ENCODE measurements at regions not wholly inside any gene's neighbourhood (a gene's known extent, or its start where the extent isn't known, plus 50 kb on each side); places are given as distances from the start of the nearest gene placed in this dataset.

DNA sequence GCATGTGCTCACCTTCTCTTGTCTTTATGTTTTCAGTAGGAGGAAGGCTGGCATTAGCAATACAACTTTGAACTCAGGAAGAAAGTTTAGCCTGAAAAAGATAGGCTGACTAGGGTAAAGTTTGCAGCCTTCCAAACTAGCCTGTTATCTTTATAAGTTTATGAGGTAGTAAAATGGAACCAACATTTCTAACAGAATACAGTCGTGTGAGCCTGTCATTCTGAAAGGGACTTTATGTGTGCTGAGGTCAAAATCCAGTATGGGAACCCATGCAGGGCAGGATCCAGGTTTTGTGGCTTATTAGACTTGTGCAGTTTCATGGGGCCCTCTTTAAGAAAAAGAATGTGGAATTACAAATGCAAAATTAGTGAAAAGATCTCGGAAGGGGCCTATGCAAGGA lies 201.0 kb upstream of the PRPS1L1 start:
- intact Hi-C loops (cut with micrococcal nuclease; ENCODE audit: unreplicated experiment), result no loop called here

DNA sequence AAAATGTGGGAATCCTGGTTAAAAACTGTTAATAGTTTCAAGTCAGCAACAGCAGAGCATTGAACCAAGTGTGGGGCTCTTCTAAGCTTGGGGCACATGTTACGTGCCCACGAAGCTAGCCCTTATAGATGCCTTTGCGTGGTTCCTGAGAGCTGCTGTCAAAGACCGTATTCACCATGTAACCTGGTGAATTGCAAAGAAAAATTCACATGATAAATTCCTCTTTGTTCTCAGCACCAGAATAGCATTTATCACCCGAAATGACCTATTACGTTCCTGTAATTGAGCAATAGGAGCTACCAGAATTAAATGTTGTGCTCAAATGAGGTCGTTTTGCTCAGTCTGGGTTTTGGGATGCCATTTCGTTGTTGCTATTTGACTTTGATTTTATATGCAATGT lies 202.6 kb upstream of the PRPS1L1 start:
- H3K79me2 ChIP-seq (ENCODE audit: insufficient read depth, low read length), result no peaks in the 10 kb centered on the region
- H3K4me1 ChIP-seq (ENCODE audit: insufficient read depth, low read length), result no peaks in the 10 kb centered on the region
- H3K9me3 ChIP-seq (ENCODE audit: low read length), result no peaks in the 10 kb centered on the region
- intact Hi-C loops (cut with micrococcal nuclease; ENCODE audit: unreplicated experiment) (no loop called here), in situ Hi-C loops (cut with HindIII; ENCODE audit: extremely low pct_ligation_motif_present, low pct_unique_long_range_greater_than_20kb) (no loop called here)
- H3K27me3 ChIP-seq (ENCODE audit: control insufficient read depth in 1 of 2, insufficient read depth in 2 of 2, low read length in 2 of 2), result no peaks in the 10 kb centered on the region
- H2AFZ ChIP-seq (ENCODE audit: low read length), result no peak overlapping the region
- ChIA-PET POLR2A (no interaction called here), CTCF (ENCODE audit: low intra/inter-chr PET ratio, low total read pairs) (no interaction called here)
- no peak overlapping the region for H3K4me2 ChIP-seq (ENCODE audit: low read depth, low read length)
- no peak for FAIRE-seq
- no peak overlapping the region for H3K9ac ChIP-seq (ENCODE audit: insufficient read depth, low read depth, low read length)
- H3K36me3 ChIP-seq (replicated peaks in 1 of 2; ENCODE audit: control insufficient read depth in 1 of 2, insufficient read depth in 2 of 2, low read length in 2 of 2), result no peaks in the 10 kb centered on the region
- no peak for DNase-seq (ENCODE audit: low spot score)
- 4% methylated on average over 8 of the region's 8 CpGs for WGBS (ENCODE audit: low lambda C conversion rate)
- H3K27ac ChIP-seq (ENCODE audit: extremely low read length, insufficient read depth, low read length), result no peak overlapping the region
- H4K20me1 ChIP-seq (ENCODE audit: insufficient read depth, low read length), result no peaks in the 10 kb centered on the region
- no peak for ATAC-seq
- no peak overlapping the region for H3K4me3 ChIP-seq (replicated peaks in 1 of 3; ENCODE audit: insufficient read depth in 1 of 3, low read depth in 2 of 3, low read length in 3 of 3)
- BruUV-seq (replicated peaks), result no TSS peak
- TF ChIP-seq ZEB1 (IDR thresholded peaks at IDR 0.05; ENCODE audit: insufficient replicate concordance, low read depth), result no peak
- TF ChIP-seq, protein P1, sequence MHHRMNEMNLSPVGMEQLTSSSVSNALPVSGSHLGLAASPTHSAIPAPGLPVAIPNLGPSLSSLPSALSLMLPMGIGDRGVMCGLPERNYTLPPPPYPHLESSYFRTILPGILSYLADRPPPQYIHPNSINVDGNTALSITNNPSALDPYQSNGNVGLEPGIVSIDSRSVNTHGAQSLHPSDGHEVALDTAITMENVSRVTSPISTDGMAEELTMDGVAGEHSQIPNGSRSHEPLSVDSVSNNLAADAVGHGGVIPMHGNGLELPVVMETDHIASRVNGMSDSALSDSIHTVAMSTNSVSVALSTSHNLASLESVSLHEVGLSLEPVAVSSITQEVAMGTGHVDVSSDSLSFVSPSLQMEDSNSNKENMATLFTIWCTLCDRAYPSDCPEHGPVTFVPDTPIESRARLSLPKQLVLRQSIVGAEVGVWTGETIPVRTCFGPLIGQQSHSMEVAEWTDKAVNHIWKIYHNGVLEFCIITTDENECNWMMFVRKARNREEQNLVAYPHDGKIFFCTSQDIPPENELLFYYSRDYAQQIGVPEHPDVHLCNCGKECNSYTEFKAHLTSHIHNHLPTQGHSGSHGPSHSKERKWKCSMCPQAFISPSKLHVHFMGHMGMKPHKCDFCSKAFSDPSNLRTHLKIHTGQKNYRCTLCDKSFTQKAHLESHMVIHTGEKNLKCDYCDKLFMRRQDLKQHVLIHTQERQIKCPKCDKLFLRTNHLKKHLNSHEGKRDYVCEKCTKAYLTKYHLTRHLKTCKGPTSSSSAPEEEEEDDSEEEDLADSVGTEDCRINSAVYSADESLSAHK (CRISPR knock-in tag; IDR thresholded peaks at IDR 0.05; ENCODE audit: borderline replicate concordance), result no peak
- no peak for TF ChIP-seq RFX1 (IDR thresholded peaks at IDR 0.05)
- TF ChIP-seq, protein P2, sequence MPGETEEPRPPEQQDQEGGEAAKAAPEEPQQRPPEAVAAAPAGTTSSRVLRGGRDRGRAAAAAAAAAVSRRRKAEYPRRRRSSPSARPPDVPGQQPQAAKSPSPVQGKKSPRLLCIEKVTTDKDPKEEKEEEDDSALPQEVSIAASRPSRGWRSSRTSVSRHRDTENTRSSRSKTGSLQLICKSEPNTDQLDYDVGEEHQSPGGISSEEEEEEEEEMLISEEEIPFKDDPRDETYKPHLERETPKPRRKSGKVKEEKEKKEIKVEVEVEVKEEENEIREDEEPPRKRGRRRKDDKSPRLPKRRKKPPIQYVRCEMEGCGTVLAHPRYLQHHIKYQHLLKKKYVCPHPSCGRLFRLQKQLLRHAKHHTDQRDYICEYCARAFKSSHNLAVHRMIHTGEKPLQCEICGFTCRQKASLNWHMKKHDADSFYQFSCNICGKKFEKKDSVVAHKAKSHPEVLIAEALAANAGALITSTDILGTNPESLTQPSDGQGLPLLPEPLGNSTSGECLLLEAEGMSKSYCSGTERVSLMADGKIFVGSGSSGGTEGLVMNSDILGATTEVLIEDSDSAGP (CRISPR knock-in tag; IDR thresholded peaks at IDR 0.05; ENCODE audit: borderline replicate concordance), result no peak
- no peak for TF ChIP-seq TMF1 (CRISPR knock-in tag; IDR thresholded peaks at IDR 0.05; ENCODE audit: low read depth)
- no peak for TF ChIP-seq ATAD3A (CRISPR knock-in tag; IDR thresholded peaks at IDR 0.05)
- TF ChIP-seq ZNF121 (CRISPR knock-in tag; IDR thresholded peaks at IDR 0.05), result no peak
- TF ChIP-seq JUND (CRISPR knock-in tag; IDR thresholded peaks at IDR 0.05), result no peak
- no peak for TF ChIP-seq SOX6 (IDR thresholded peaks at IDR 0.05)
- TF ChIP-seq SOX6 (CRISPR knock-in tag; IDR thresholded peaks at IDR 0.05), result no peak
- no peak for TF ChIP-seq RFX5 (IDR thresholded peaks at IDR 0.05; ENCODE audit: low read depth, low read length)
- TF ChIP-seq JUNB (CRISPR knock-in tag; IDR thresholded peaks at IDR 0.05; ENCODE audit: borderline replicate concordance), result no peak
- no peak for TF ChIP-seq ZNF160 (CRISPR knock-in tag; IDR thresholded peaks at IDR 0.05)
- TF ChIP-seq, protein P3, sequence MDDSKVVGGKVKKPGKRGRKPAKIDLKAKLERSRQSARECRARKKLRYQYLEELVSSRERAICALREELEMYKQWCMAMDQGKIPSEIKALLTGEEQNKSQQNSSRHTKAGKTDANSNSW (CRISPR knock-in tag; IDR thresholded peaks at IDR 0.05; ENCODE audit: borderline replicate concordance), result no peak
- no peak for TF ChIP-seq NR3C1 (CRISPR knock-in tag; IDR thresholded peaks at IDR 0.05)

More for the DNA sequence above, 201.0 kb upstream of the PRPS1L1 start:
- Histone ChIP-seq H3K4me3 (replicated peaks in 1 of 3; ENCODE audit: insufficient read depth in 1 of 3, low read depth in 2 of 3, low read length in 3 of 3) (no peak overlapping the region), H3K79me2 (ENCODE audit: insufficient read depth, low read length) (no peaks in the 10 kb centered on the region), H3K9me3 (ENCODE audit: low read length) (no peaks in the 10 kb centered on the region), H3K4me2 (ENCODE audit: low read depth, low read length) (no peak overlapping the region), H2AFZ (ENCODE audit: low read length) (no peak overlapping the region), H3K36me3 (replicated peaks in 1 of 2; ENCODE audit: control insufficient read depth in 1 of 2, insufficient read depth in 2 of 2, low read length in 2 of 2) (no peaks in the 10 kb centered on the region), H3K27ac (ENCODE audit: extremely low read length, insufficient read depth, low read length) (no peak overlapping the region), H3K9ac (ENCODE audit: insufficient read depth, low read depth, low read length) (no peak overlapping the region), H3K27me3 (ENCODE audit: control insufficient read depth in 1 of 2, insufficient read depth in 2 of 2, low read length in 2 of 2) (no peaks in the 10 kb centered on the region), H3K4me1 (ENCODE audit: insufficient read depth, low read length) (no peaks in the 10 kb centered on the region), H4K20me1 (ENCODE audit: insufficient read depth, low read length) (no peaks in the 10 kb centered on the region)
- in situ Hi-C loops (cut with HindIII; ENCODE audit: extremely low pct_ligation_motif_present, low pct_unique_long_range_greater_than_20kb), result no loop called here
- TF ChIP-seq ZNF329 (CRISPR knock-in tag; IDR thresholded peaks at IDR 0.05; ENCODE audit: low read depth) (no peak), BRCA1 (CRISPR knock-in tag; IDR thresholded peaks at IDR 0.05) (no peak), POLR2G (IDR thresholded peaks at IDR 0.05; ENCODE audit: low read depth, low read length) (no peak), CCAR2 (optimal IDR thresholded peaks at IDR 0.05; ENCODE audit: low read depth, low read length) (no peak), ZFX (CRISPR knock-in tag; IDR thresholded peaks at IDR 0.05; ENCODE audit: low read depth) (no peak), SNAPC2 (CRISPR knock-in tag; IDR thresholded peaks at IDR 0.05) (no peak), ZNF3 (CRISPR knock-in tag; IDR thresholded peaks at IDR 0.05) (no peak), ZNF598 (CRISPR knock-in tag; IDR thresholded peaks at IDR 0.05; ENCODE audit: borderline replicate concordance) (no peak), SKI (IDR thresholded peaks at IDR 0.05; ENCODE audit: partially characterized antibody) (no peak)
- ChIA-PET POLR2A (no interaction called here), CTCF (ENCODE audit: low intra/inter-chr PET ratio, low total read pairs) (no interaction called here)
- FAIRE-seq (no peak), ATAC-seq (no peak), DNase-seq (ENCODE audit: low spot score) (no peak)
- 7% methylated on average over 2 of the region's 2 CpGs for WGBS (ENCODE audit: low lambda C conversion rate)
- no TSS peak for BruUV-seq (replicated peaks)
